Ascending aorta (tissue), 2 donors: ENCODE measurements at regions not wholly inside any gene's neighbourhood (a gene's known extent, or its start where the extent isn't known, plus 50 kb on each side); places are given as distances from the start of the nearest gene placed in this dataset.

ENCODE experiments used
- DNase-seq, 2 donors: peaks; one replicate each; pipeline ENCODE4 v3.0.0-alpha.2; 2019; ENCODE audit warnings: low spot score in 2 of 2
- H3K27ac ChIP-seq, 2 donors: fragments of 200-600 bp; sonication (generic); one replicate each; pipeline ENCODE4 v1.5.1; 2016 to 2017; ENCODE audit warnings: mild to moderate bottlenecking in 1 of 2
- H3K27me3 ChIP-seq: fragments of 200-600 bp; sonication (generic); one replicate; pipeline ENCODE4 v1.5.1; 2017
- H3K36me3 ChIP-seq, 2 donors: fragments of 200-600 bp; sonication (generic); one replicate each; pipeline ENCODE4 v1.5.1; 2016
- H3K4me1 ChIP-seq, 2 donors: fragments of 200-600 bp; sonication (generic); one replicate each; pipeline ENCODE4 v1.5.1; 2016 to 2017; ENCODE audit warnings: mild to moderate bottlenecking in 1 of 2
- H3K4me3 ChIP-seq, 2 donors: fragments of 200-600 bp; sonication (generic); one replicate each; pipeline ENCODE4 v1.5.1; 2016 to 2017; ENCODE audit warnings: mild to moderate bottlenecking in 1 of 2
- H3K9me3 ChIP-seq, 2 donors: fragments of 200-600 bp; sonication (generic); one replicate each; pipeline ENCODE4 v1.5.1; 2016
- intact Hi-C: fragments of 100-400 bp; cut with DNase I; formaldehyde crosslinking; loops from one replicate; pipeline ENCODE4 v1.15.1; 2023
- TF ChIP-seq, protein P1 (sequence below), 3 experiments: fragments of 200-600 bp in 2 of 3; fragments of 450-650 bp in 1 of 3; sonication (generic) in 2 of 3; IDR thresholded peaks; one replicate each; pipeline ENCODE4 v1.5.1; 2016 to 2019; ENCODE audit warnings: antibody characterized with exemption in 3 of 3, mild to moderate bottlenecking in 1 of 3, moderate library complexity in 1 of 3

DNA sequence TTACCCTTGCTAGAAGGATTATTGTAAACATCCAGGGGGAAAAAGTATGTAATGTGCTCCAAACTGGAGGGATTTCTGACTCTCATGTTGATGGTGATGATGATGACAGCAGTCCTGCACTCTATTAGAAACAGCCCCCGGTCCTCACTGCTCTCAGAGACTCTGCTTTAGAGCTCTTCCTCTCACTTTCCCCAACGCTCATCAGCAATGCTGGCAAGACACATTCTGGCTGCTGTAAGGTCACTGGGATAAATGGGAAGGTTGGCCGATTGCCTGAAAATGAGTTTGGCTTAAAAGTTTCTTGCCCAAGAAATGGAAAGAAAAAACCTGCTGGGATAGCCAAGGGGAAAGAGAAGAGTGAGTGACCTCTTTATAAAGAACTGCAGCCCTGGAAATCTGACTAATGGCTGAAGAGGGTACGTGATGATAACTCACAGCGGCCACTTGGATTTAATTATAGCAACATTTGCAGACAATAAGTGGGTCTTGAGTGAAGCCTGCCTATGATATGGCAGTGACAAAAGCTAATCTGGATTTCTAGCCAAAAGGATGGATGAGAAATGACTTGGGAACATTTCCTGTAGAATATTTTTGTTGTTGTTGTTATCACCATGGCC is 235.8 kb downstream of the TMEM38B start:
- intact Hi-C loops = no loop called here
- Histone ChIP-seq H3K4me3 (no peak overlapping the region), H3K9me3 (no peaks in the 10 kb centered on the region), H3K27ac (no peak overlapping the region), H3K36me3 (no peaks in the 10 kb centered on the region), H3K4me1 (no peaks in the 10 kb centered on the region), H3K27me3 (no peaks in the 10 kb centered on the region)
- no peak for DNase-seq
- TF ChIP-seq, protein P1, sequence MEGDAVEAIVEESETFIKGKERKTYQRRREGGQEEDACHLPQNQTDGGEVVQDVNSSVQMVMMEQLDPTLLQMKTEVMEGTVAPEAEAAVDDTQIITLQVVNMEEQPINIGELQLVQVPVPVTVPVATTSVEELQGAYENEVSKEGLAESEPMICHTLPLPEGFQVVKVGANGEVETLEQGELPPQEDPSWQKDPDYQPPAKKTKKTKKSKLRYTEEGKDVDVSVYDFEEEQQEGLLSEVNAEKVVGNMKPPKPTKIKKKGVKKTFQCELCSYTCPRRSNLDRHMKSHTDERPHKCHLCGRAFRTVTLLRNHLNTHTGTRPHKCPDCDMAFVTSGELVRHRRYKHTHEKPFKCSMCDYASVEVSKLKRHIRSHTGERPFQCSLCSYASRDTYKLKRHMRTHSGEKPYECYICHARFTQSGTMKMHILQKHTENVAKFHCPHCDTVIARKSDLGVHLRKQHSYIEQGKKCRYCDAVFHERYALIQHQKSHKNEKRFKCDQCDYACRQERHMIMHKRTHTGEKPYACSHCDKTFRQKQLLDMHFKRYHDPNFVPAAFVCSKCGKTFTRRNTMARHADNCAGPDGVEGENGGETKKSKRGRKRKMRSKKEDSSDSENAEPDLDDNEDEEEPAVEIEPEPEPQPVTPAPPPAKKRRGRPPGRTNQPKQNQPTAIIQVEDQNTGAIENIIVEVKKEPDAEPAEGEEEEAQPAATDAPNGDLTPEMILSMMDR (IDR thresholded peaks at IDR 0.05) = no peak

DNA sequence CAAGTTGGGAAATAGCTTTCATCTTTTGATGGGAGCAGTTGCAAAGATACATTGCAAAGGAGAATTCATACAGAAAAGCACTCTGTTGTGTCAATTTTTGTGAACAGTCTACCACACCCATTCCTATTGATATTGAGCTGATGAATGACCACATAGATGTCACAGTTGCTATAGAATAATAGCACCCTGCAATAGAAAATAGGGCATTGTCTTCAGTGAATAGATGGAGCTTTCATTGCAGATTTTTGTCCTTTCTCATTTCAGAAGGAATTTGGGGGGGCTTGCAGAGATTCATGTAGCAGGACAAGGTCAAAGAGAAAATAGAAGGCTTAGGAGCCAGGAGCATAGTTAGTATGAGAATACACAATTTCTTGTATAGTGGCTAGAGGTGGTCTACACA is 237.9 kb downstream of the TMEM38B start:
- H3K4me1 ChIP-seq = no peaks in the 10 kb centered on the region
- no peak overlapping the region for H3K4me3 ChIP-seq
- intact Hi-C loops = no loop called here
- no peaks in the 10 kb centered on the region for H3K9me3 ChIP-seq
- H3K36me3 ChIP-seq = no peaks in the 10 kb centered on the region
- TF ChIP-seq, protein P1 (IDR thresholded peaks at IDR 0.05) = no peak
- no peak overlapping the region for H3K27ac ChIP-seq
- no peaks in the 10 kb centered on the region for H3K27me3 ChIP-seq
- DNase-seq = no peak

DNA sequence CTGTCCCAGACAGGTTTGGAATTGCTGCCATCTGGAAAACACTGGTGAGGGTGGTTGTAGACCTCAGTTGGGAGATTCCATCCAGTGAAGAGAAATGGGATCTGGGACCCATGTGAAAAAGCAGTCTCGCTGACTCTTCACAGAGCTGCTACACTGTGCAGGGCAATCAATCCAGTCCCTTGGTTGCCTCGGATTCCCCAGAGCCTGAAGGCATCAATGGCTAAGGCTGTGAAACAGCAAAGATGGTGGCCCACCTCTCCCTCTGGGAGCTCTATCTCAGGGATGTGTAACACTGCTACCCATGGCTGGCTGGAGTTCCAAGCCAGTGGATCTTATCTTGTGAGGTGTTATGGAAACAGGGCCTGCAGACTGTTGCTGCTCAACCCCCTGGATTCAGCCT is 256.1 kb downstream of the TMEM38B start:
- intact Hi-C loops = no loop called here
- no peaks in the 10 kb centered on the region for H3K27me3 ChIP-seq
- H3K9me3 ChIP-seq = no peaks in the 10 kb centered on the region
- TF ChIP-seq, protein P1 (IDR thresholded peaks at IDR 0.05) = no peak
- DNase-seq = no peak
- no peaks in the 10 kb centered on the region for H3K4me1 ChIP-seq
- no peak overlapping the region for H3K4me3 ChIP-seq
- no peak overlapping the region for H3K27ac ChIP-seq
- H3K36me3 ChIP-seq = no peaks in the 10 kb centered on the region

DNA sequence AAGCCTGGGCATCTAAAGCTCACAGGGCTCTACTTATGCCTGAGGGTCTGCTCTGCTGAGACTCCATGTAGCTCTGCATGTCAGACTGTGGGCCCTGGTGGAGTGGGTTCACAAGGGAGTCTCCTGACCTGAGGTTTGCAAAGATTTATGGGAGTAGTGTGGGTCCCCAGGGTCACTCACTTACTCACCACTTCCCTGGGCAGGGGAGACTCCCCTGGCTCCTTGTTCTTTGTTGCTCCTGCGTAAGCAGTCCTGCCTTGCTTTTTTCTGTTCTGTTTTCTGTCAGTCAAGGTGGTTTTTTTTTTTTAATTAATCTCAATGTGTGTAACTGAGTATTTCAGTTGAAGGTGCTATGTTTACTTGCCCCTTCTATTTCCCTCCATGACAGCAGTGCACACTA is 256.6 kb downstream of the TMEM38B start:
- intact Hi-C loops = no loop called here
- Histone ChIP-seq H3K4me1 (no peaks in the 10 kb centered on the region), H3K27me3 (no peaks in the 10 kb centered on the region), H3K4me3 (no peak overlapping the region), H3K36me3 (no peaks in the 10 kb centered on the region), H3K27ac (no peak overlapping the region), H3K9me3 (no peaks in the 10 kb centered on the region)
- TF ChIP-seq, protein P1 (IDR thresholded peaks at IDR 0.05) = no peak
- no peak for DNase-seq

DNA sequence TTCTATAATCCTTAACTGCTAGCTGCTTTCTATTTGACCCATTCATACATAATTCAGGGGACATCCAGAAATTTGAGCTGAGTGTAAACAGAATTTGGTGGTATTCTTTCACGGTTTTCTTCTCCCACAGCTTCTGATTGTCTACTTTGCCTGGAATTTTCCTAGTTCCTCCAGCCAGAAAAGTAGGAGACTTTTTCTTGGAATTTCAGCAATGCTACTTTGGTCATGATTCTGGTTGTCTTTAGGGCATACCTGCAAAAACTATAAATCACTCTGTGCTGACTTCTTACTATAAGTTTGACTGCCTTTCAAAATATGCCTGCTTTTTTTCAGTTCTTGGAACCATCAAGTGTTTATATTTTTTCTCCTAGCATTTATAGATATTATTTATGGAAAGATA is 260.2 kb downstream of the TMEM38B start:
- intact Hi-C loops = no loop called here
- H3K27me3 ChIP-seq = no peaks in the 10 kb centered on the region
- no peaks in the 10 kb centered on the region for H3K36me3 ChIP-seq
- no peak overlapping the region for H3K4me3 ChIP-seq
- no peak overlapping the region for H3K27ac ChIP-seq
- H3K4me1 ChIP-seq = no peaks in the 10 kb centered on the region
- DNase-seq = no peak
- no peaks in the 10 kb centered on the region for H3K9me3 ChIP-seq
- TF ChIP-seq, protein P1 (IDR thresholded peaks at IDR 0.05) = no peak

DNA sequence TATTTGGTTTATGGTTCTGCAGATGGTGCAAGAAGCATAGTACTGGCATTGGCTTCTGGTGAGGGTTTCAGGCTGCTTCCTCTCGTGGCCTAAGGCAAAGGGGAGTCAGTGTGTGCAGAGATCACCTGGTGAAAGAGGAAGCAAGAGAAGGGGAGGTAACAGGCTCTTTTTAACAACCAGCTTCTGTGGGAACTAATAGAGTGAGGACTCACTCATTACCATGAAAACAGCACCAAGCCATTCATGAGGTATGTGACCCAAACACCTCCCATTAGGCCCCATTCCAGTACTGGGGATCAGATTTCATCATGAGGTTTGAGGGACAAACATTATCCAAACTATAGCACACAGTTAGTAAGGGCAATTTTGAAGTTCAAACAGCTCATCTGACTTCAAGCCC is 263.5 kb downstream of the TMEM38B start:
- H3K4me1 ChIP-seq = no peaks in the 10 kb centered on the region
- DNase-seq = no peak
- H3K27ac ChIP-seq = no peak overlapping the region
- no peak overlapping the region for H3K4me3 ChIP-seq
- no peaks in the 10 kb centered on the region for H3K27me3 ChIP-seq
- TF ChIP-seq, protein P1 (IDR thresholded peaks at IDR 0.05) = no peak
- no peaks in the 10 kb centered on the region for H3K36me3 ChIP-seq
- intact Hi-C loops = no loop called here
- H3K9me3 ChIP-seq = no peaks in the 10 kb centered on the region
